Panc1 (cell line): ENCODE measurements at regions not wholly inside any gene's neighbourhood (a gene's known extent, or its start where the extent isn't known, plus 50 kb on each side); places are given as distances from the start of the nearest gene placed in this dataset.

Experiments used
- ATAC-seq: fragments of 200-7000 bp; cut with Tn5 transposase; 2 replicates; pipeline ENCODE4 v1.9.1; 2020; ENCODE audit warnings: mild to moderate bottlenecking, moderate library complexity
- BruUV-seq: library from RNA; stranded (reverse); fragments of 400-500 nt; replicated peaks from 2 replicates; lab custom pipeline; 2021; lab: Mats Ljungman, UMichigan
- CTCF ChIA-PET: fragments of 300-600 bp; sonication (Branson Sonifier 250); formaldehyde crosslinking; loops from one replicate; lab custom pipeline; 2022; ENCODE audit warnings: antibody characterized with exemption; lab: Charles Lee
- POLR2A ChIA-PET: fragments of 300-600 bp; sonication (Branson Sonifier 250); formaldehyde crosslinking; loops from one replicate; lab custom pipeline; 2022; ENCODE audit warnings: antibody characterized with exemption; lab: Charles Lee
- DNase-seq: peaks from one replicate; pipeline ENCODE4 v3.0.0-alpha.2; 2010; ENCODE audit warnings: low read depth, low spot score
- H3K27ac ChIP-seq: 2 replicates; pipeline ENCODE4 v1.5.1; 2011; ENCODE audit warnings: mild to moderate bottlenecking, low read length, inconsistent platforms
- H3K27me3 ChIP-seq: fragments of 200-500 bp; sonication (Bioruptor generic); 2 replicates; pipeline ENCODE4 v1.6.0; 2014; ENCODE audit warnings: low read length, inconsistent platforms; ENCODE audit not compliant: control insufficient read depth, insufficient read depth
- H3K36me3 ChIP-seq: fragments of 200-500 bp; sonication (Bioruptor generic); 2 replicates; pipeline ENCODE4 v1.5.1; 2014; ENCODE audit warnings: inconsistent platforms, mild to moderate bottlenecking, low read length, moderate library complexity; ENCODE audit not compliant: control insufficient read depth, insufficient read depth
- H3K4me1 ChIP-seq: 2 replicates; pipeline ENCODE4 v1.5.1; 2011; ENCODE audit warnings: inconsistent platforms, mild to moderate bottlenecking, low read length, moderate library complexity; ENCODE audit not compliant: control insufficient read depth, insufficient read depth
- H3K4me3 ChIP-seq, 2 experiments: 2 replicates each; pipeline ENCODE4 v1.5.1; 2011 to 2012; ENCODE audit warnings: low read depth in 2 of 2, low read length in 2 of 2, mild to moderate bottlenecking in 2 of 2, inconsistent platforms in 1 of 2, moderate library complexity in 1 of 2
- H3K9me3 ChIP-seq: fragments of 200-500 bp; sonication (Bioruptor generic); 2 replicates; pipeline ENCODE4 v1.5.1; 2014; ENCODE audit warnings: low read depth, mild to moderate bottlenecking, inconsistent platforms, low read length, moderate library complexity; ENCODE audit not compliant: control insufficient read depth, insufficient read depth
- POLR2AphosphoS5 ChIP-seq: IDR thresholded peaks from 2 replicates; pipeline ENCODE4 v1.6.1; 2012; ENCODE audit warnings: mild to moderate bottlenecking, low read depth, low read length, moderate library complexity
- SIN3A ChIP-seq: IDR thresholded peaks from 2 replicates; pipeline ENCODE4 v1.6.1; 2012; ENCODE audit warnings: low read depth, mild to moderate bottlenecking, low read length, moderate library complexity, borderline replicate concordance; ENCODE audit not compliant: insufficient read depth
- TCF7L2 ChIP-seq: IDR thresholded peaks from 2 replicates; pipeline ENCODE4 v1.6.1; 2011; ENCODE audit warnings: mild to moderate bottlenecking, low read depth, low read length, inconsistent platforms
- in situ Hi-C: cut with HindIII; loops from 2 replicates; pipeline ENCODE4 v1.10.0; 2016; ENCODE audit warnings: low sequenced_read_pairs, low pct_unique_long_range_greater_than_20kb
- intact Hi-C: fragments of 100-400 bp; cut with micrococcal nuclease; formaldehyde crosslinking; loops from one replicate; pipeline ENCODE4 v1.10.0; 2022; ENCODE audit not compliant: unreplicated experiment
- TF ChIP-seq, protein P1 (sequence below): fragments of 450-650 bp; IDR thresholded peaks from 2 replicates; pipeline ENCODE4 v1.5.1; 2017; ENCODE audit warnings: mild to moderate bottlenecking
- TF ChIP-seq, protein P2 (sequence below), 2 experiments: IDR thresholded peaks; 2 replicates each; pipeline ENCODE4 v1.6.1; 2011 to 2012; ENCODE audit warnings: low read depth in 2 of 2, control low read depth in 1 of 2, low read length in 1 of 2, mild to moderate bottlenecking in 1 of 2, moderate library complexity in 1 of 2; ENCODE audit not compliant: insufficient read depth in 1 of 2

DNA sequence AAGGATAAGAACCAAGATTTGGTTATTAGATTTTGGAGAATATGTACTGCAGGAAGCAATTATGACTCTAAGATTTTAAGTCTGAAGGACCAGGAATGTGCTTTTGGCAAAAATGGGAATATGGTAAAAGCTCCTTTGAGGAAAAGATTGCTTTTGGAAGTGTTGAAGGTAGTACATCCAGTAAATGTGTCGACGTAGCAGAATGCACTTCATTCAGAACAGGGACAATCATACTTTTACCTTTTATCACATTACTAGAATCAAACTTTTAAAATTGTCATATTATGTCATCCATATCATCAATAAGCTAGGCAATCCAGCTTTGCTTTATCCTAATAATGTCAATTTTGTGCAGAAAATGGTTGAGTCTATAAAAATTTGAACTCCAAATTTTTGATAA, 74.3 kb upstream of the MSTN start:
- CTCF ChIA-PET, result interaction anchor here (0.6 kb wide), 1 partner anchor 63 kb away, joined by 5 read pairs; no protein-coding TSS in a partner anchor

DNA sequence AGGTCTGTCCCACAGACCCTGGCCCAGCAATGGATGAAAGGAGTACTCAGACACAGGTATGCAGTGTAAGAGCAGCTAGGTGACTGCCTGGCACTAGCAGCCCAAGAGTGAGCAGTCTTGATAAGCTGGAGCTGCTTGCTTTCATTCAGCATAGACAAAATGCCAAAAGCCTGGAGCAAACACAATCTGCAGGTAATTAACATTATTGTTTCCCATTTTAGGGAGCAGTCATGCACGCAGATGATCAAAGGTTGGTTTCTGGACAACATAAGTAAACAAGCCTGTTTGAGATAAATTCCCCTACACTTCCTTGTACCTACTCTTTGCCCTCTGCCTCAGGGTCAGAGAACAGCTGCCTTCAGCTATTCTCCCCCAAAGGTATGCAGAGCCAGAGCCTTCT, 73.7 kb upstream of the MSTN start:
- intact Hi-C loops, result no loop called here
- no peak for ATAC-seq
- POLR2A ChIA-PET, result interaction anchor here (0.6 kb wide), 1 partner anchor 520 kb away, joined by 3 read pairs; no protein-coding TSS in a partner anchor
- BruUV-seq, result no TSS peak
- no peaks in the 10 kb centered on the region for H3K4me1 ChIP-seq
- no peak for TF ChIP-seq POLR2AphosphoS5
- TF ChIP-seq, protein P1, sequence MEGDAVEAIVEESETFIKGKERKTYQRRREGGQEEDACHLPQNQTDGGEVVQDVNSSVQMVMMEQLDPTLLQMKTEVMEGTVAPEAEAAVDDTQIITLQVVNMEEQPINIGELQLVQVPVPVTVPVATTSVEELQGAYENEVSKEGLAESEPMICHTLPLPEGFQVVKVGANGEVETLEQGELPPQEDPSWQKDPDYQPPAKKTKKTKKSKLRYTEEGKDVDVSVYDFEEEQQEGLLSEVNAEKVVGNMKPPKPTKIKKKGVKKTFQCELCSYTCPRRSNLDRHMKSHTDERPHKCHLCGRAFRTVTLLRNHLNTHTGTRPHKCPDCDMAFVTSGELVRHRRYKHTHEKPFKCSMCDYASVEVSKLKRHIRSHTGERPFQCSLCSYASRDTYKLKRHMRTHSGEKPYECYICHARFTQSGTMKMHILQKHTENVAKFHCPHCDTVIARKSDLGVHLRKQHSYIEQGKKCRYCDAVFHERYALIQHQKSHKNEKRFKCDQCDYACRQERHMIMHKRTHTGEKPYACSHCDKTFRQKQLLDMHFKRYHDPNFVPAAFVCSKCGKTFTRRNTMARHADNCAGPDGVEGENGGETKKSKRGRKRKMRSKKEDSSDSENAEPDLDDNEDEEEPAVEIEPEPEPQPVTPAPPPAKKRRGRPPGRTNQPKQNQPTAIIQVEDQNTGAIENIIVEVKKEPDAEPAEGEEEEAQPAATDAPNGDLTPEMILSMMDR, result no peak
- TF ChIP-seq TCF7L2, result peak; percentile 72; the same call in 1 of the 2 replicates
- CTCF ChIA-PET, result interaction anchor here (0.5 kb wide), 1 partner anchor 21 kb away, joined by 3 read pairs; no protein-coding TSS in a partner anchor
- no peaks in the 10 kb centered on the region for H3K36me3 ChIP-seq
- in situ Hi-C loops, result no loop called here
- no peaks in the 10 kb centered on the region for H3K27me3 ChIP-seq
- no peak for DNase-seq
- H3K27ac ChIP-seq, result no peak overlapping the region
- no peaks in the 10 kb centered on the region for H3K9me3 ChIP-seq
- no peak overlapping the region for H3K4me3 ChIP-seq

More for the DNA sequence above, 74.3 kb upstream of the MSTN start:
- in situ Hi-C loops, result no loop called here
- BruUV-seq, result no TSS peak
- H3K4me1 ChIP-seq, result no peaks in the 10 kb centered on the region
- no peaks in the 10 kb centered on the region for H3K36me3 ChIP-seq
- H3K27ac ChIP-seq, result no peak overlapping the region
- no peaks in the 10 kb centered on the region for H3K27me3 ChIP-seq
- DNase-seq (no peak), ATAC-seq (no peak)
- no peak overlapping the region for H3K4me3 ChIP-seq
- TF ChIP-seq SIN3A (no peak), TCF7L2 (no peak), POLR2AphosphoS5 (no peak)
- TF ChIP-seq, protein P2, sequence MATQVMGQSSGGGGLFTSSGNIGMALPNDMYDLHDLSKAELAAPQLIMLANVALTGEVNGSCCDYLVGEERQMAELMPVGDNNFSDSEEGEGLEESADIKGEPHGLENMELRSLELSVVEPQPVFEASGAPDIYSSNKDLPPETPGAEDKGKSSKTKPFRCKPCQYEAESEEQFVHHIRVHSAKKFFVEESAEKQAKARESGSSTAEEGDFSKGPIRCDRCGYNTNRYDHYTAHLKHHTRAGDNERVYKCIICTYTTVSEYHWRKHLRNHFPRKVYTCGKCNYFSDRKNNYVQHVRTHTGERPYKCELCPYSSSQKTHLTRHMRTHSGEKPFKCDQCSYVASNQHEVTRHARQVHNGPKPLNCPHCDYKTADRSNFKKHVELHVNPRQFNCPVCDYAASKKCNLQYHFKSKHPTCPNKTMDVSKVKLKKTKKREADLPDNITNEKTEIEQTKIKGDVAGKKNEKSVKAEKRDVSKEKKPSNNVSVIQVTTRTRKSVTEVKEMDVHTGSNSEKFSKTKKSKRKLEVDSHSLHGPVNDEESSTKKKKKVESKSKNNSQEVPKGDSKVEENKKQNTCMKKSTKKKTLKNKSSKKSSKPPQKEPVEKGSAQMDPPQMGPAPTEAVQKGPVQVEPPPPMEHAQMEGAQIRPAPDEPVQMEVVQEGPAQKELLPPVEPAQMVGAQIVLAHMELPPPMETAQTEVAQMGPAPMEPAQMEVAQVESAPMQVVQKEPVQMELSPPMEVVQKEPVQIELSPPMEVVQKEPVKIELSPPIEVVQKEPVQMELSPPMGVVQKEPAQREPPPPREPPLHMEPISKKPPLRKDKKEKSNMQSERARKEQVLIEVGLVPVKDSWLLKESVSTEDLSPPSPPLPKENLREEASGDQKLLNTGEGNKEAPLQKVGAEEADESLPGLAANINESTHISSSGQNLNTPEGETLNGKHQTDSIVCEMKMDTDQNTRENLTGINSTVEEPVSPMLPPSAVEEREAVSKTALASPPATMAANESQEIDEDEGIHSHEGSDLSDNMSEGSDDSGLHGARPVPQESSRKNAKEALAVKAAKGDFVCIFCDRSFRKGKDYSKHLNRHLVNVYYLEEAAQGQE (IDR thresholded peaks at IDR 0.05; ENCODE audit: insufficient read depth in 1 of 2, low read depth in 2 of 2, low read length in 1 of 2), result no peak
- TF ChIP-seq, protein P1, result no peak
- POLR2A ChIA-PET, result interaction anchor here (0.6 kb wide), 1 partner anchor 519 kb away, joined by 3 read pairs; no protein-coding TSS in a partner anchor
- intact Hi-C loops, result no loop called here
- no peaks in the 10 kb centered on the region for H3K9me3 ChIP-seq
